Peyer's patch (tissue), 4 donors: ENCODE measurements at regions not wholly inside any gene's neighbourhood (a gene's known extent, or its start where the extent isn't known, plus 50 kb on each side); places are given as distances from the start of the nearest gene placed in this dataset.
A peak's percentile ranks its signal among the peaks of the same experiment; 100 is the strongest.

Source experiments
- DNase-seq, 3 donors: peaks; one replicate each; pipeline ENCODE4 v3.0.0-alpha.2; 2017 to 2019
- H3K27ac ChIP-seq, 4 donors: fragments of 200-600 bp; sonication (generic); one replicate each; pipeline ENCODE4 v1.5.1; 2016 to 2019
- H3K27me3 ChIP-seq, 2 donors: fragments of 200-600 bp; sonication (generic); one replicate each; pipeline ENCODE4 v1.5.1; 2019
- H3K36me3 ChIP-seq, 3 donors: fragments of 200-600 bp; sonication (generic); one replicate each; pipeline ENCODE4 v1.5.1; 2016 to 2019
- H3K4me1 ChIP-seq, 4 donors: fragments of 200-600 bp; sonication (generic); one replicate each; pipeline ENCODE4 v1.5.1; 2016 to 2019
- H3K4me3 ChIP-seq, 4 donors: fragments of 200-600 bp; sonication (generic); 1 replicate in 3 of 4; 2 replicates in 1 of 4; pipeline ENCODE4 v1.5.1; 2016 to 2019; ENCODE audit warnings: mild to moderate bottlenecking in 1 of 4
- H3K9me3 ChIP-seq, 4 donors: fragments of 200-600 bp; sonication (generic); one replicate each; pipeline ENCODE4 v1.5.1; 2016 to 2019; ENCODE audit warnings: mild to moderate bottlenecking in 1 of 4
- POLR2A ChIP-seq, 2 donors: fragments of 450-650 bp; IDR thresholded peaks; one replicate each; pipeline ENCODE4 v1.5.1; 2017; ENCODE audit warnings: antibody characterized with exemption in 2 of 2, mild to moderate bottlenecking in 2 of 2, moderate library complexity in 2 of 2
- TF ChIP-seq, protein P1 (sequence below), 6 experiments: fragments of 450-650 bp in 4 of 6; fragments of 200-600 bp in 2 of 6; sonication (generic) in 1 of 6; IDR thresholded peaks; one replicate each; pipeline ENCODE4 v1.5.1; 2017 to 2019; ENCODE audit warnings: antibody characterized with exemption in 6 of 6, mild to moderate bottlenecking in 3 of 6, moderate library complexity in 1 of 6

DNA sequence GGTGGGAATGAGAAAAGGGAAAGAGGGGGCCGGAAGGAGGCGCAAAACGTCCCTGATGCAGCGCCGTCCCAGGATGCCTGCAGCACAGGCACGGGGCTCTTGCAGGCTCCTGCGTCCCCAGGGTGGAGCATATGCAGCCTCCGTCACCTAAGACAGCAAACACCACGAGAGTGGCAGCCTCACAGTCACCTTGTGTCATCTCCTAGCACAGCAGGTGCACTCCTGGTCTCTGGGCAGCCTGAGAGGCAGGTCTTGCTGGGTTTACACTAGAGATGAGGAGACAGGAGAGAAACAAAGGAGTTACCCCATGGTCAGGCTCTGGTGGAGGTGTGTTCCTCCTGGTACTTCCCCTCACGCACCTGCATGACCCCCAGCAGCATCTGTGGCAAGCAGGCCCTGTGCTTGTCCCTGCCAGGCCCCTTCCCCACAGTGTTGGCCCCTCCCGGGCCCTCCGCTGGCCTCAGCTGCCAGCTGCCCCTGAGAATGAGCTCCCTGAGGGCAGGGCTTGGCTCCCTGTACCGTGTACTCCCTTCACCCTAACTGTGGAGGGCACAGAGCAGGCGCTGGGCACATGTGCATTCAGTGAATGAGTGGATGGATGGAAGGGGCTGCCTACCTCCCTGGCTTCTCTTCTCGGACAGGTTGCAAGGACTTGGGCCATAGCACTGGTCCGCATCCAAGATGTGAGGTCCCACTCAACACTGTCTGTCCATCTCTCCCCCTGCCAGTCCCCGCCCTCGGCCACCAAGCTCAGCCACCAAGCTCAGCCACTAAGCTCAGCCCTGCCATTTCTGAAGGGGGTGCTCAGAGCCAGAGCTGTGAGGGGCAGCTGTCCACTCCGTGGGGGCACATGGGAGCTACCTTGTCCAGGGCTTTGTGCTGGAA, 988.6 kb downstream of the BRD1 start:
- TF ChIP-seq, protein P1, sequence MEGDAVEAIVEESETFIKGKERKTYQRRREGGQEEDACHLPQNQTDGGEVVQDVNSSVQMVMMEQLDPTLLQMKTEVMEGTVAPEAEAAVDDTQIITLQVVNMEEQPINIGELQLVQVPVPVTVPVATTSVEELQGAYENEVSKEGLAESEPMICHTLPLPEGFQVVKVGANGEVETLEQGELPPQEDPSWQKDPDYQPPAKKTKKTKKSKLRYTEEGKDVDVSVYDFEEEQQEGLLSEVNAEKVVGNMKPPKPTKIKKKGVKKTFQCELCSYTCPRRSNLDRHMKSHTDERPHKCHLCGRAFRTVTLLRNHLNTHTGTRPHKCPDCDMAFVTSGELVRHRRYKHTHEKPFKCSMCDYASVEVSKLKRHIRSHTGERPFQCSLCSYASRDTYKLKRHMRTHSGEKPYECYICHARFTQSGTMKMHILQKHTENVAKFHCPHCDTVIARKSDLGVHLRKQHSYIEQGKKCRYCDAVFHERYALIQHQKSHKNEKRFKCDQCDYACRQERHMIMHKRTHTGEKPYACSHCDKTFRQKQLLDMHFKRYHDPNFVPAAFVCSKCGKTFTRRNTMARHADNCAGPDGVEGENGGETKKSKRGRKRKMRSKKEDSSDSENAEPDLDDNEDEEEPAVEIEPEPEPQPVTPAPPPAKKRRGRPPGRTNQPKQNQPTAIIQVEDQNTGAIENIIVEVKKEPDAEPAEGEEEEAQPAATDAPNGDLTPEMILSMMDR (IDR thresholded peaks at IDR 0.05), result no peak
- no peak for TF ChIP-seq POLR2A (IDR thresholded peaks at IDR 0.05)
- no peak for DNase-seq
- no peak overlapping the region for H3K27ac ChIP-seq
- H3K4me3 ChIP-seq, result no peak overlapping the region
- no peaks in the 10 kb centered on the region for H3K27me3 ChIP-seq
- no peaks in the 10 kb centered on the region for H3K4me1 ChIP-seq
- H3K36me3 ChIP-seq, result no peaks in the 10 kb centered on the region
- H3K9me3 ChIP-seq, result no peaks in the 10 kb centered on the region

DNA sequence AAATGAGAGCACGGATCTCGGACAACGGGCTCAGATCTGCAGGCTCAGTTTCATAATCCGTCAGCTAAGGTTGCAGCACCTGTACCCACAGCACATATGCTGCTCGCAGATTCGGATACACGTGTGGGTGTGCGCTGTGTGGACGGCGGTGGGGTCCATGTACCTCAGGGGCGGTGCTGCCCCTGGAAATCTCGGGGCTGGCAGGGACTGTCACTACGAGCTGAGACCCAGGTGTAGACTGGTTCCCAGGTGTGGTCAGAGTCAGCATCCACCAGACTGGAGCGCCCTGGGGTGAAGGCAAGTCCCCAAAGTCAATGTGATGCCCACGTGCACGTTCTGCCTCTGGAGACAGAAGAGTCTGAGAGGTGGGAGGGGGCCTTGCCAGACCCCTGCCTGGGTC, 989.3 kb downstream of the BRD1 start:
- DNase-seq, result no peak
- Histone ChIP-seq H3K27me3 (no peaks in the 10 kb centered on the region), H3K36me3 (no peaks in the 10 kb centered on the region), H3K4me3 (no peak overlapping the region), H3K4me1 (no peaks in the 10 kb centered on the region), H3K9me3 (no peaks in the 10 kb centered on the region), H3K27ac (no peak overlapping the region)
- TF ChIP-seq, protein P1 (IDR thresholded peaks at IDR 0.05), result no peak
- TF ChIP-seq POLR2A (IDR thresholded peaks at IDR 0.05), result no peak

DNA sequence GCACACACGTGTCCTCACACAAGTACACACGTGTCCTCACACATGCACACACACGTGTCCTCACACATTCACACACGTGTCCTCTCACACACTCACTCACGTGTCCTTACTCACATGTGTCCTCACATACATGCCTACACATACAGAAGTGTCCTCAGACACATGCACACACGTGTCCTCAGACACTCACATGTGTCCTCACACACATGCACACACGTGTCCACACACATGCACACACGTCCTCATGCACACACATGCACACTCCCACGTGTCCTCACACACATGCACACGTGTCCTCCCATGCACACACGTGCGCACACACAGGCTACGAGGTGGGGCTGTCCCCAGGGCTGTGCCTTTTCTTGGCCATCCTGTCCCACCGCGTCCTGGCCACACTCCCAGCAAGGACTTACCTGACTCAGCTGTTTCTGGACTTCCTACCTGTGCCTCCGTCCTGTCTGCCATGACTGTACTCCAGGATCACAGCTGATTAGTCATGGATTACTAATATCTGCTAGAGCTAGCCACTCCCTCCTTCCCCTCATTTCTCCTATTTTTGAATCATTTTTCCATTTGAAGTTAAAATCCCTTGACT, 990.2 kb downstream of the BRD1 start:
- TF ChIP-seq, protein P1 (IDR thresholded peaks at IDR 0.05), result no peak
- TF ChIP-seq POLR2A (IDR thresholded peaks at IDR 0.05), result no peak
- DNase-seq, result no peak
- no peaks in the 10 kb centered on the region for H3K27me3 ChIP-seq
- no peaks in the 10 kb centered on the region for H3K9me3 ChIP-seq
- H3K36me3 ChIP-seq, result no peaks in the 10 kb centered on the region
- H3K4me3 ChIP-seq, result no peak overlapping the region
- no peak overlapping the region for H3K27ac ChIP-seq
- no peaks in the 10 kb centered on the region for H3K4me1 ChIP-seq

DNA sequence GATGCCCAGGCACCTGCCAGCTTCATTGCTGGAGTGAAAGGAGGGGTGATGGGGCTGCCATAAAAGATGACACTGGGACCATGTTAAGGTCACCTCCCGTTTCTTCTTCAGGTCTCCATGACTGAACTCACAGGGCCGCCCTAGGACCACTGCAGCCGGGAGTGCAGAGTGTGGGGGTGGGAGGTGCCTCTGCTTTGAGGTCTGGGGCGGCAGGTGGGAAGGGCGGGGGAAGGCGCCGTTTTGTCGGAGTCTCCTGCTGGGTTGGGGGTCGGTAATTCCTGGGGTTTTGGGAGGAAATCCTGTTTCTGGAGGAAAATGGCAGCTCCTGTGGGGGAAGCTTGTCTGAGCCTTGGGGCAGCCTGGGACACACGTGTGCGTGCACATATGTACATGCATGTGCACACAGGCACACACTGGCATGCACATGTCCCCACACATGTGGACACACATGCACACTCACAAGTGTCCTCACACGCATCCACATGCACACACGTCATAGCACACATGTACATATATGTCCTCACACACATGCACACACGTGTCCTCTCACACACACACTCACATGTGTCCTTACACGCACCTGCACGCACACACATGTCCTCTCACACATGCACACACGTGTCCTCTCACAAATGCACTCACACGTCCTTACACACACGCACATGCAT, 990.9 kb downstream of the BRD1 start:
- Histone ChIP-seq H3K36me3 (no peaks in the 10 kb centered on the region), H3K4me3 (no peak overlapping the region), H3K4me1 (no peaks in the 10 kb centered on the region), H3K27ac (no peak overlapping the region), H3K27me3 (no peaks in the 10 kb centered on the region), H3K9me3 (no peaks in the 10 kb centered on the region)
- peak in 1 of 3 donors; percentile 26 for DNase-seq
- TF ChIP-seq, protein P1 (IDR thresholded peaks at IDR 0.05), result no peak
- no peak for TF ChIP-seq POLR2A (IDR thresholded peaks at IDR 0.05)

DNA sequence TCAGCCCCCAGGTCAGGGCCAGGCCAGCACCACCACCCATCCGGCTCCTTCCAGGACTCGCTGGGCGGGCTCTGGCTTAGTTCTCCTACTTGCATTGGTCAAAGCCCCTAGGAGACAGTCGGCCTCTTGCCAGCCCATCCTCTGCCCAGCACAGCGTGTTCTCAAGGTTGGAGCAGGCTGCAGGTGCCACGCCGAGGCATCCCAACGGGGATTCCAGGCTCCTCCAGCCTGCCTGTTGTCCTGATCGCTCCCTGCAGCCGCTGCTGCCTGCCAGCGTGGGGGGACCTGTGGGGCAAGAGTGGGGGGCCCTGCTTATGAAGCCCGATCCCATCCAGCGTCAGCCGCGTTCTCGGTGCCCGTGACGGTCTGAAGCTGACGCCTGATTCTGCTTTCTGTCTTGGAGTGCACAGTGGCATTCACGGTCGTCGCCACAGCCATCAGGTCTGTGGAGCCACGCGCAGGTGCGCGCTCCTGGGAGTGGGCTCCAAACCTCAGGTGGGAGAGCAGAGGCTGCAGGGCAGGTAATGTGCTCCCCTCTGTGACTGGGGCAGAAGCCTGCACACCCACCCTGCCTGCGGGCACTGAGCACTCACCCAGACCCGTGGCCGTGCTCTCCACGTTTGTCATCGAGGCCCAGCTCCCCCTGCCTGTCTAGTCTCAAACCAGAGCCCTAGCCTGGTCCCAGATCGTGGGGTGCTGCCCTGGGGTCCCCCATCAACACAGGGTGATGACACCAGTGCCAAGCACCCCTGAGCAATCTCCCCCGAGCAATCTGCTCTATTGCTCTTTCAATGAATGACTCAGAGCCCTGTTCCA, 991.6 kb downstream of the BRD1 start:
- TF ChIP-seq, protein P1 (IDR thresholded peaks at IDR 0.05), result no peak
- TF ChIP-seq POLR2A (IDR thresholded peaks at IDR 0.05), result no peak
- no peaks in the 10 kb centered on the region for H3K4me1 ChIP-seq
- no peaks in the 10 kb centered on the region for H3K27me3 ChIP-seq
- DNase-seq, result peak in 1 of 3 donors; percentile 34
- no peaks in the 10 kb centered on the region for H3K36me3 ChIP-seq
- no peak overlapping the region for H3K27ac ChIP-seq
- no peak overlapping the region for H3K4me3 ChIP-seq
- no peaks in the 10 kb centered on the region for H3K9me3 ChIP-seq
